ENCODE measurements at regions not wholly inside any gene's neighbourhood (a gene's known extent, or its start where the extent isn't known, plus 50 kb on each side); places are given as distances from the start of the nearest gene placed in this dataset.
"Not testable (repeated sequence)": the region's sequence is repeated elsewhere in the genome, so short reads cannot be mapped to it uniquely, and the experiment has no call there.

- in situ Hi-C loops (cut with MboI; ENCODE audit: low sequenced_read_pairs), result no loop called here
- no peaks in the 10 kb centered on the region for H3K36me3 ChIP-seq (replicated peaks)
- no peak for DNase-seq (ENCODE audit: low spot score in 2 of 2)
- no peaks in the 10 kb centered on the region for H3K27me3 ChIP-seq (ENCODE audit: low read depth)
- no peaks in the 10 kb centered on the region for H3K9me3 ChIP-seq
- no peaks in the 10 kb centered on the region for H3K4me1 ChIP-seq
- H3K4me3 ChIP-seq, result no peak overlapping the region
Measured at GRCh38 chr3:137477614-137478013, 286.5 kb upstream of the SOX14 start.

DNA sequence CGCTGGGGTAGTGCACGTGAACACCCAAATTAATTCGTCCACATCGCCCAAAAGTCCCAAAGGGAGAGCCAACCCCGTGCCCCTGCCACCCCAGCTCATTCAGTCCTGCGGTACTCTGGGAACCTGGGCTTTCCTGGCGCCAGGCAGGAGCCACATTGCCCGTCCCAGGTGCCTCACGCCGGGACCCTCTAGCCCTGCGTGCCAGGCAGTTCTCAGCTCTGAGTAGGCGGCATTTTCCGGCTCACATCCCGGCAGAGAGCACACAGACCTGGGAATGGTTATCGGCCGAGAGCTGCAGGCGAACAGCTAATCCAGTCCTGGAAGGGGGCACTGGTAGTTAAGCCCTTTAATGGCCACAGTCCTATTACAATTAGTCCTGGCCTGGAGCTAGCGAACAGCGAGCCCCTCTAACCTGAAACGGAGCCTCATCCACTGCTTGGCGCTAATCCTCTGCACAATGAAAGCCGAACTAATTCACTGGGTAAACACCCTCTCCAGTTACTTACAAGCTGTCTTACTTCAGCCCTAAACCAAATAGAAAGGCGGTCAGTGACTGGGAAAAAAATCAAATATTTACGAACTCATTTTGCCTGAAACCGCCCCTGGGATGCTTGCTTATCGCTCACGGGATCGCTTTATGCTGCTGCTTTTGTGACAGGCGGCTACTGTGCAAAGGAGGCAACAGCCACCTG, 254.6 kb upstream of the SOX14 start:
- DNase-seq (ENCODE audit: low spot score in 2 of 2), result peak; percentile 2 to 28
- no peaks in the 10 kb centered on the region for H3K4me1 ChIP-seq
- no peaks in the 10 kb centered on the region for H3K36me3 ChIP-seq (replicated peaks)
- H3K4me3 ChIP-seq, result no peak overlapping the region
- in situ Hi-C loops (cut with MboI; ENCODE audit: low sequenced_read_pairs), result no loop called here
- no peaks in the 10 kb centered on the region for H3K27me3 ChIP-seq (ENCODE audit: low read depth)
- H3K9me3 ChIP-seq, result no peaks in the 10 kb centered on the region

GRCh38 chr3:137511655-137512054, 252.5 kb upstream of the SOX14 start:
- H3K4me1 ChIP-seq, result no peaks in the 10 kb centered on the region
- in situ Hi-C loops (cut with MboI; ENCODE audit: low sequenced_read_pairs), result no loop called here

GRCh38 chr3:137514853-137515252, 249.3 kb upstream of the SOX14 start:
- in situ Hi-C loops (cut with MboI; ENCODE audit: low sequenced_read_pairs), result no loop called here
- H3K4me3 ChIP-seq, result no peak overlapping the region
- H3K9me3 ChIP-seq, result no peaks in the 10 kb centered on the region
- DNase-seq (ENCODE audit: low spot score in 2 of 2), result no peak
- no peaks in the 10 kb centered on the region for H3K4me1 ChIP-seq
- no peaks in the 10 kb centered on the region for H3K27me3 ChIP-seq (ENCODE audit: low read depth)
- no peaks in the 10 kb centered on the region for H3K36me3 ChIP-seq (replicated peaks)

More at GRCh38 chr3:137511655-137512054, 252.5 kb upstream of the SOX14 start:
- DNase-seq (ENCODE audit: low spot score in 2 of 2), result no peak
- Histone ChIP-seq H3K9me3 (no peaks in the 10 kb centered on the region), H3K27me3 (ENCODE audit: low read depth) (no peaks in the 10 kb centered on the region), H3K4me3 (no peak overlapping the region), H3K36me3 (replicated peaks) (no peaks in the 10 kb centered on the region)

GRCh38 chr3:137519602-137520001, 244.5 kb upstream of the SOX14 start:
- no peaks in the 10 kb centered on the region for H3K36me3 ChIP-seq (replicated peaks)
- no peak for DNase-seq (ENCODE audit: low spot score in 2 of 2)
- no peaks in the 10 kb centered on the region for H3K9me3 ChIP-seq
- no peaks in the 10 kb centered on the region for H3K4me1 ChIP-seq
- in situ Hi-C loops (cut with MboI; ENCODE audit: low sequenced_read_pairs), result no loop called here
- H3K4me3 ChIP-seq, result no peak overlapping the region
- H3K27me3 ChIP-seq (ENCODE audit: low read depth), result no peaks in the 10 kb centered on the region

DNA sequence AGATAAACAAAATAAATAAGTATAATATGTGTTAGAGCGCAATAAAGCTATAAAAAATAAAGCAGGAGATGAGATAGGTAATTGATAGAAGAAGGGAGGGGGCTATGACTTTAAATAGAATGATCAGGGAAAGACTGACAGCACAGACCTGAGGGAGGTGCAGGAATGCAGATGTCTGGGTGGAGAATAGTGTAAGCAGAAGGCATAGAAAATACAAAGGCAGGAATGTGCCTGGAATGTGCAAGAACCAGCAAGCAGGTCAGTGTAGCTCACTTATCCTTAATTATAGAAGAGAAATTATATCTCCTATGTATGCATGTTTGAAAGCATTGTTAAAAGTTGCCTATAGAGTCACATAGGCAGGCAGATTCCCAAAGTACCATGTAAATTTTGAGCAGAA, 239.4 kb upstream of the SOX14 start:
- Histone ChIP-seq H3K27me3 (ENCODE audit: low read depth) (no peaks in the 10 kb centered on the region), H3K9me3 (no peaks in the 10 kb centered on the region), H3K4me1 (no peaks in the 10 kb centered on the region), H3K4me3 (no peak overlapping the region), H3K36me3 (replicated peaks) (no peaks in the 10 kb centered on the region)
- in situ Hi-C loops (cut with MboI; ENCODE audit: low sequenced_read_pairs), result no loop called here
- no peak for DNase-seq (ENCODE audit: low spot score in 2 of 2)

DNA sequence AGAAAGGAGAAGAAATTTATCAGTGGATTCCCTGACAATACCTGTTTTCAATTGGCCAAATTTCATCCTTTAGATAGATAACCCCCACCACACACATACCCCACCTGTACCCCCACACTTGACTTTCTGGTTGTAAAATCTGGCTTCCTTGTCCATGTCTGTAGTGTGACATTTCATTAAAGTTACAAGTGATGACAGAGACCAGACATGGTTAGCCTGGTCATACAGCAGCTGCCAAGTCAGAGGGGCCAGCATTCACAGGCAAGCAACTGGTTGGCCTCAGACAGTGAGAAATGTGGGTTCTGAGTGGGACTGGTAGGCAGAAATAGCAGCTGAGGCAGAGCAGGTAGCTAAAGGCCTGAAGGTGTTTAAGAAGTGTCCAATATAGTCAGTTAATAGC, 238.6 kb upstream of the SOX14 start:
- Histone ChIP-seq H3K4me1 (no peaks in the 10 kb centered on the region), H3K27me3 (ENCODE audit: low read depth) (no peaks in the 10 kb centered on the region), H3K4me3 (no peak overlapping the region), H3K9me3 (no peaks in the 10 kb centered on the region), H3K36me3 (replicated peaks) (no peaks in the 10 kb centered on the region)
- in situ Hi-C loops (cut with MboI; ENCODE audit: low sequenced_read_pairs), result no loop called here
- DNase-seq (ENCODE audit: low spot score in 2 of 2), result no peak

GRCh38 chr3:137542049-137542448, 222.1 kb upstream of the SOX14 start:
- DNase-seq (ENCODE audit: low spot score in 2 of 2), result no peak
- Histone ChIP-seq H3K9me3 (no peaks in the 10 kb centered on the region), H3K4me1 (no peaks in the 10 kb centered on the region), H3K4me3 (no peak overlapping the region), H3K36me3 (replicated peaks) (no peaks in the 10 kb centered on the region), H3K27me3 (ENCODE audit: low read depth) (no peaks in the 10 kb centered on the region)
- in situ Hi-C loops (cut with MboI; ENCODE audit: low sequenced_read_pairs), result no loop called here

DNA sequence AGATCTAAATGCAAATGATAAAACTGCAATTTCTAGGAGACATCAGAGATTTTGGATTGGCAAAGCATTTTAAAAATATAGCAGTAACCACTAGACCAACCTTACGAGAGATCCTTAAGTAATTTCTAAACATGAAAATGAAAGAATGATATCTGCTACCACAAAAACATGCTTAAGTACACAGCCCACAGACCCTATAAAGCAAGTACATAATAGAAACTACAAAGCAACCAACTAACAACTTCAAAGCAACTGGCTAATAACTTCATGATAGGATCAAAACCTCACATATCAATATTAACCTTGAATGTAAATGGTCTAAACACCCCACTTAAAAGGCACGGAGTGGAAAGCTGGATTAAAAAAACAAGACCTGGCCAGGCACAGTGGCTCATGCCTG, 209.9 kb upstream of the SOX14 start:
- in situ Hi-C loops (cut with MboI; ENCODE audit: low sequenced_read_pairs), result no loop called here
- H3K27me3 ChIP-seq (ENCODE audit: low read depth), result no peaks in the 10 kb centered on the region
- H3K4me3 ChIP-seq, result no peak overlapping the region
- no peaks in the 10 kb centered on the region for H3K4me1 ChIP-seq
- no peaks in the 10 kb centered on the region for H3K36me3 ChIP-seq (replicated peaks)
- DNase-seq (ENCODE audit: low spot score in 2 of 2), result no peak
- H3K9me3 ChIP-seq, result no peaks in the 10 kb centered on the region

- no peak for DNase-seq (ENCODE audit: low spot score in 2 of 2)
- Histone ChIP-seq H3K9me3 (no peaks in the 10 kb centered on the region), H3K4me3 (no peak overlapping the region), H3K27me3 (ENCODE audit: low read depth) (no peaks in the 10 kb centered on the region), H3K4me1 (no peaks in the 10 kb centered on the region), H3K36me3 (replicated peaks) (no peaks in the 10 kb centered on the region)
- in situ Hi-C loops (cut with MboI; ENCODE audit: low sequenced_read_pairs), result no loop called here
Measured at GRCh38 chr3:137568880-137569279, 195.2 kb upstream of the SOX14 start.

DNA sequence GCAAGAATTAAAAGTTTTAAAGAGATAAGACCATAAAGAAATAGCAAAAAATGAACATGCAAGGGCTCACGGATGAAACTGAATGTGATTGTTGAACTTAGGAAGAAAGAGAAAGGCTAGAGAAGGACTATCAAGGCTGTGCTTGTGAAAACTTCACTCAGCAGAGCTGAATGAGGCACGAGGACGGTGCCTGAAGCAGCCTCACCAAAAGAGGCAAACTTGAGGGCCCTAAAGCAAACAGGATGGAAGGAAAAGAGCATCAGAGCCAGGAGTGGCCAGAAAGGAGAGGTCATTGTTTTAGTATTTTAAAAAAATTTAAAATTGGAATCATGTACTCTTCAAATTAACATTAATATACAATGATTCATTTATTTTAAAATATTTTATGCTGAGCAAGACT, 191.2 kb upstream of the SOX14 start:
- H3K27me3 ChIP-seq (ENCODE audit: low read depth), result no peaks in the 10 kb centered on the region
- no peaks in the 10 kb centered on the region for H3K4me1 ChIP-seq
- no peaks in the 10 kb centered on the region for H3K9me3 ChIP-seq
- DNase-seq (ENCODE audit: low spot score in 2 of 2), result no peak
- no peak overlapping the region for H3K4me3 ChIP-seq
- in situ Hi-C loops (cut with MboI; ENCODE audit: low sequenced_read_pairs), result no loop called here
- no peaks in the 10 kb centered on the region for H3K36me3 ChIP-seq (replicated peaks)

- Histone ChIP-seq H3K4me1 (peaks cover 6% of the 10 kb centered on the region; the same call in 1 of the 2 replicates), H3K9me3 (no peaks in the 10 kb centered on the region), H3K27me3 (ENCODE audit: low read depth) (no peaks in the 10 kb centered on the region), H3K36me3 (replicated peaks) (no peaks in the 10 kb centered on the region), H3K4me3 (no peak overlapping the region)
- in situ Hi-C loops (cut with MboI; ENCODE audit: low sequenced_read_pairs), result no loop called here
- DNase-seq (ENCODE audit: low spot score in 2 of 2), result peak; percentile 67 to 92
Measured at GRCh38 chr3:137582484-137582883, 181.6 kb upstream of the SOX14 start.

DNA sequence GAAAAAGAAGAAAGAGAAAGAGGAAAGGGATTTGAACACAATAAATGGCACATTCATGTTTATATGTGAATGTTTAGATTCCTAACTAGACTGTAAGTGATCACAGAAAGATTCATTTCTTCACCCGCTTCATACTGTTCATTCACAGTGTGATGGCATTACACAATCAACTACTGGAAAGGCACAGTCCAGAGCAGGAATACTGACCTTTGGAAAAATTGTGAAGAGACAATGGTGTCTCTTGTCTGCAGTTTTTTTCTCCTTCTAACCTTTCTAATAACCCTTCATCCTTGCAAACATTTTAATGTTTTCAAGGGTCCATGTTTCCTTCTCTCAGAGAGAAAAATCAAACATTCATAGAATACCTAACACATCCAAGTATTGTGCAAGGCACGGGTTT, 180.9 kb upstream of the SOX14 start:
- Histone ChIP-seq H3K4me1 (peaks cover 6% of the 10 kb centered on the region; the same call in 1 of the 2 replicates), H3K9me3 (no peaks in the 10 kb centered on the region), H3K4me3 (no peak overlapping the region), H3K27me3 (ENCODE audit: low read depth) (no peaks in the 10 kb centered on the region), H3K36me3 (replicated peaks) (no peaks in the 10 kb centered on the region)
- no peak for DNase-seq (ENCODE audit: low spot score in 2 of 2)
- in situ Hi-C loops (cut with MboI; ENCODE audit: low sequenced_read_pairs), result no loop called here

DNA sequence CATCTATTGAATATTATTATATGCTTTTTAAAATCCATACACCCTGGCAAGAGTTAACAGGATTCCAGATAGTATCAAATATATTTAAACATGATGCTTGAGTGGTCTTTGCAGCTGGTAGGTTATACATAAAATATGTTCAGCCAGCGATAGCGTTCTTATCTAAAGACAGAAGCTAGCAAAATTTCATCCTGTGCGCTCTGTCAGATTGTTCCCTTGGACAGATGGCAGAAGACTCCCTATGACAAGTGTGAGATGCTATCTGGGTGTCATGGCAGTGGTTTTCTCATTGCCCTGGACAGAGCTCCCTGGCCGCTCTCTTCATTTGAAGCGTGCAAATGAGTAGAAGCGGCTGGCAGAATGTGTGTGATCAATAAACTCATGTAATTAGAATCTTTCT, 175.2 kb upstream of the SOX14 start:
- Histone ChIP-seq H3K4me1 (no peaks in the 10 kb centered on the region), H3K4me3 (no peak overlapping the region), H3K27me3 (ENCODE audit: low read depth) (no peaks in the 10 kb centered on the region), H3K9me3 (no peaks in the 10 kb centered on the region), H3K36me3 (replicated peaks) (no peaks in the 10 kb centered on the region)
- no peak for DNase-seq (ENCODE audit: low spot score in 2 of 2)
- in situ Hi-C loops (cut with MboI; ENCODE audit: low sequenced_read_pairs), result no loop called here

DNA sequence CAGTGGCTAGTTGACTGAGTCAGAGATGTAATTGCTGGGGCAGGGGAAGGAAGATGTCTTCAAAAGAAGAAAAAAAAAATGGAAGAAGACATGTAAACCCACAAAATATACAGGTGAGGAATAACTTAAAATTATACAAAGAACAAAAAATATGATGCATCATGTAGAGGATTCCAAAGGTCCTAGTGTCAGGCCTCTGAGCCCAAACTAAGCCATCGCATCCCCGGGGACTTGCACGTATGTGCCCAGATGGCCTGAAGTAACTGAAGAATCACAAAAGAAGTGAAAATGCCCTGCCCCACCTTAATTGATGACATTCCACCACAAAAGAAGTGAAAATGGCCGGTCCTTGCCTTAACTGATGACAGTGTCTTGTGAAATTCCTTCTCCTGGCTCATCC, 168.7 kb upstream of the SOX14 start:
- H3K36me3 ChIP-seq (replicated peaks); H3K27me3 ChIP-seq (ENCODE audit: low read depth); H3K4me1 ChIP-seq; in situ Hi-C loops (cut with MboI; ENCODE audit: low sequenced_read_pairs); DNase-seq (ENCODE audit: low spot score in 2 of 2); H3K4me3 ChIP-seq; H3K9me3 ChIP-seq: not testable (repeated sequence)
